Esophagus squamous epithelium (tissue), 5 donors: ENCODE measurements at regions not wholly inside any gene's neighbourhood (a gene's known extent, or its start where the extent isn't known, plus 50 kb on each side); places are given as distances from the start of the nearest gene placed in this dataset.

Experiments
- DNase-seq: peaks from one replicate; lab custom pipeline; 2025; lab: John Stamatoyannopoulos, UW
- H3K27ac ChIP-seq, 4 donors: fragments of 200-600 bp; sonication (generic); one replicate each; pipeline ENCODE4 v1.5.1; 2016 to 2019; ENCODE audit warnings: mild to moderate bottlenecking in 1 of 4
- H3K27me3 ChIP-seq, 4 donors: fragments of 200-600 bp; sonication (generic); 1 replicate in 3 of 4; 2 replicates in 1 of 4; pipeline versions ENCODE4 v1.5.1 to v1.6.0; 2017 to 2021; ENCODE audit warnings: antibody characterized with exemption in 1 of 4
- H3K36me3 ChIP-seq, 3 donors: fragments of 200-600 bp; sonication (generic); one replicate each; pipeline ENCODE4 v1.5.1; 2016 to 2019
- H3K4me1 ChIP-seq, 3 donors: fragments of 200-600 bp; sonication (generic); one replicate each; pipeline ENCODE4 v1.5.1; 2017 to 2019
- H3K4me3 ChIP-seq, 4 donors: fragments of 200-600 bp; sonication (generic); 1 replicate in 3 of 4; 2 replicates in 1 of 4; pipeline ENCODE4 v1.5.1; 2016 to 2019; ENCODE audit warnings: mild to moderate bottlenecking in 2 of 4, moderate library complexity in 1 of 4
- H3K9me3 ChIP-seq, 3 donors: fragments of 200-600 bp; sonication (generic); one replicate each; pipeline ENCODE4 v1.5.1; 2016 to 2019
- POLR2A ChIP-seq, 4 donors: fragments of 450-650 bp; IDR thresholded peaks; one replicate each; pipeline ENCODE4 v1.6.1; 2017; ENCODE audit warnings: antibody characterized with exemption in 4 of 4, mild to moderate bottlenecking in 4 of 4, moderate library complexity in 3 of 4
- WGBS, 2 donors: methylation state at CpG; one replicate each; pipeline ENCODE4 v1.1.5; 2018; 5-methylcytosine and 5-hydroxymethylcytosine counted together
- intact Hi-C: fragments of 100-400 bp; cut with DNase I; formaldehyde crosslinking; loops from one replicate; pipeline ENCODE4 v1.15.0; 2022
- TF ChIP-seq, protein P1 (sequence below), 6 experiments: fragments of 450-650 bp in 4 of 6; fragments of 200-600 bp in 2 of 6; sonication (generic) in 2 of 6; IDR thresholded peaks; one replicate each; pipeline ENCODE4 v1.5.1; 2016 to 2019; ENCODE audit warnings: antibody characterized with exemption in 6 of 6, mild to moderate bottlenecking in 4 of 6, moderate library complexity in 4 of 6
- donor health status: DM: yes; HTN: yes; CAD: no.

DNA sequence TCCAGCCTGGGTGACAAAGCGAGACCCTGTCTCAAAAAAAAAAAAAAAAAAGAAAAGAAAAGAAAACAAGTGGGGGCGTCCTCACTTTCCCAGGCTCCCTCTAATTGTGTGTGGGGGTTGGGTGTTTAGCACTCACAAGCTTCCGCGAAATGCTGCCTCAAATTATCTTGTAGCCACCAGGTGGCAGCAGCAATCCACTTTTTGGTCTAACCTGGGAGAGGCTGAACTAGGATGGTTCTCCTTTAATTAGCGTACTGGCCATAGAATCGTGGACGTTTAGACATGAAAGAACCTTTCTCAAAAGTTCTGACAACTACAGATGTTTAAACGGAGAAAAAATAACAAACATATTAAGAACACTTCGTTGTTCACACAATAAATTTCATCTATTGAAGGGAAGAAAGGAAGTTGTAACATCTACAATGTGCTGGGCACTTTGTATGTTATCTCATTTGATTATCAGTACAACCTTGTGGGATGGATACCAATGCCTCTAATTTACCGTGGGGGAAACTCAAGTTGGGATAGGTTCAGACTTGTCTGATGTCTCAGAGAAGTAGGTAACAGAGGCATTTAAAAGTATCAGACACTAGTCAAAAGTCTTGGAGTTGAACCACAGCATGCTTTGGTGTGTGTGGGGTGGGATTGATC, 122.7 kb upstream of the NABP1 start:
- Histone ChIP-seq H3K9me3 (no peaks in the 10 kb centered on the region), H3K4me1 (peaks cover 0 to 26% (median 0%) of the 10 kb centered on the region in 3 donors), H3K36me3 (no peaks in the 10 kb centered on the region), H3K27ac (no peak overlapping the region), H3K4me3 (no peak overlapping the region), H3K27me3 (peaks cover 0 to 9% (median 0%) of the 10 kb centered on the region in 4 donors)
- TF ChIP-seq, protein P1, sequence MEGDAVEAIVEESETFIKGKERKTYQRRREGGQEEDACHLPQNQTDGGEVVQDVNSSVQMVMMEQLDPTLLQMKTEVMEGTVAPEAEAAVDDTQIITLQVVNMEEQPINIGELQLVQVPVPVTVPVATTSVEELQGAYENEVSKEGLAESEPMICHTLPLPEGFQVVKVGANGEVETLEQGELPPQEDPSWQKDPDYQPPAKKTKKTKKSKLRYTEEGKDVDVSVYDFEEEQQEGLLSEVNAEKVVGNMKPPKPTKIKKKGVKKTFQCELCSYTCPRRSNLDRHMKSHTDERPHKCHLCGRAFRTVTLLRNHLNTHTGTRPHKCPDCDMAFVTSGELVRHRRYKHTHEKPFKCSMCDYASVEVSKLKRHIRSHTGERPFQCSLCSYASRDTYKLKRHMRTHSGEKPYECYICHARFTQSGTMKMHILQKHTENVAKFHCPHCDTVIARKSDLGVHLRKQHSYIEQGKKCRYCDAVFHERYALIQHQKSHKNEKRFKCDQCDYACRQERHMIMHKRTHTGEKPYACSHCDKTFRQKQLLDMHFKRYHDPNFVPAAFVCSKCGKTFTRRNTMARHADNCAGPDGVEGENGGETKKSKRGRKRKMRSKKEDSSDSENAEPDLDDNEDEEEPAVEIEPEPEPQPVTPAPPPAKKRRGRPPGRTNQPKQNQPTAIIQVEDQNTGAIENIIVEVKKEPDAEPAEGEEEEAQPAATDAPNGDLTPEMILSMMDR (IDR thresholded peaks at IDR 0.05), result peak; percentile 66 to 84 (median 72)
- TF ChIP-seq POLR2A (IDR thresholded peaks at IDR 0.05), result no peak
- WGBS, 2 donors, result 0 to 3% methylated on average over 9 to 10 of the region's 10 CpGs
- intact Hi-C loops, result no loop called here
- peak; percentile 9 for DNase-seq

DNA sequence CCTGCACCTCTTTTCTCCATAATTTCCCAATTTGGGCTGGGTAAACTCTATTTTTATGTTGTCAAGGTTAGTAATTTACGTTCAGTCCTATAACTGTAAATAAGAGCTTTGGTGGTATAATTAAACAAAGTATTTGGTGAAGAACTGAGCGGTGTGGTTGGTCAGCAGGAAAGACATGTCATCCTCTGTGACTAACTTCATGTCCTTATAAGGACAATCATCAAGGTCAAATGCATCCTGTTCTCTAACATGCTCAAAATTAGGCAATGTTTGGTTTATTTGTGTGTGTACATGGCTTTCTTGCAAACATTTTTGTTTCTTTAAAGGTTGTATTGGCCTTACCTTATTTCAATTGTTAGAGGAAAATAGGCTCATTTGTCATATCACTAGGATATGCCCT, 121.5 kb upstream of the NABP1 start:
- H3K9me3 ChIP-seq, result no peaks in the 10 kb centered on the region
- no peaks in the 10 kb centered on the region for H3K36me3 ChIP-seq
- H3K27ac ChIP-seq, result no peak overlapping the region
- peaks cover 0 to 5% (median 0%) of the 10 kb centered on the region in 4 donors for H3K27me3 ChIP-seq
- no peak for DNase-seq
- TF ChIP-seq, protein P1 (IDR thresholded peaks at IDR 0.05), result no peak
- no peak for TF ChIP-seq POLR2A (IDR thresholded peaks at IDR 0.05)
- WGBS, 2 donors, result 57 to 77% methylated on average over 2 of the region's 2 CpGs
- peaks cover 0 to 26% (median 0%) of the 10 kb centered on the region in 3 donors for H3K4me1 ChIP-seq
- intact Hi-C loops, result no loop called here
- no peak overlapping the region for H3K4me3 ChIP-seq

DNA sequence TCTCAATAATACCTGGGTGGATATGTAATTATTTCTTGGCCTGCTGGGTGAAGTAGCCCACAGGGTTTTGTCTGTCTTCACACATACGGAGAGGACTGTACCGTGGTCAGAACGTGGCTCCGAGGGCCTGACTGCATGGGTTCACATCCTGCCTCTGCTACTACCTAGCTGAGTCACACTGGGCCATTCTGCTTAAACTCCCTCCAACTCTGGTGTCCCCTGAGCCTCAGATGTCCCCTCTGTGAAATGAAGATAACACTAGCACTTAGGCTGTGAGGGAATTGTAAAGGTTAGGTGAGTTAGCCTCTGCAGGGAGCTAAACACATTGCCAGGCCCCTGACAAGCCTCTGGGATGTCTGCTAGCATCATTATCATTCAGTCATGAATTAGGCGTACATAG, 120.1 kb upstream of the NABP1 start:
- no peak overlapping the region for H3K4me3 ChIP-seq
- H3K36me3 ChIP-seq, result no peaks in the 10 kb centered on the region
- no peaks in the 10 kb centered on the region for H3K9me3 ChIP-seq
- peaks cover 0 to 9% (median 0%) of the 10 kb centered on the region in 4 donors for H3K27me3 ChIP-seq
- DNase-seq, result no peak
- WGBS, 2 donors, result 87 to 100% methylated on average over 5 of the region's 5 CpGs
- intact Hi-C loops, result no loop called here
- peaks cover 0 to 13% (median 0%) of the 10 kb centered on the region in 3 donors for H3K4me1 ChIP-seq
- H3K27ac ChIP-seq, result no peak overlapping the region
- no peak for TF ChIP-seq POLR2A (IDR thresholded peaks at IDR 0.05)
- TF ChIP-seq, protein P1 (IDR thresholded peaks at IDR 0.05), result no peak

DNA sequence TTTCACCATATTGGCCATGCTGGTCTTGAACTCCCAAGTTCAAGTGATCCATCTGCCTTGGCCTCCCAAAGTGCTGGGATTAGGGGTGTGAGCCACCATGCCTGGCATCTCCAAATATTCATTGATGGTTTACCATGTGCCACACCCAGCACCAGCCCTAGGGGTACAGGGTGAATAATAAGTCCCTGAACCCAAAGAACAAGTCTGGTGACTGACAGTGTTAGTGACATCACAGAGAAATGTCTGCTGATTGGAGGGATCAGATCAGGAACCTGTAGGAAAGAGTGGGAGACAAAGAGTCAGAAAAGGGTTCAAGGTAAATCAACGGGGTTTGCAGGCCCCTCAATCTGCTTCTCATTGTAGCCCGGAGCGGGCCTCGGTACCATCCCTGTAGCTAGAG, 118.4 kb upstream of the NABP1 start:
- H3K4me3 ChIP-seq, result no peak overlapping the region
- no peak for DNase-seq
- no peak overlapping the region for H3K27ac ChIP-seq
- H3K36me3 ChIP-seq, result no peaks in the 10 kb centered on the region
- H3K27me3 ChIP-seq, result peaks cover 0 to 4% (median 0%) of the 10 kb centered on the region in 4 donors
- H3K4me1 ChIP-seq, result peaks cover 0 to 10% (median 0%) of the 10 kb centered on the region in 3 donors
- TF ChIP-seq, protein P1 (IDR thresholded peaks at IDR 0.05), result no peak
- WGBS, 2 donors, result 86 to 97% methylated on average over 4 of the region's 4 CpGs
- intact Hi-C loops, result no loop called here
- H3K9me3 ChIP-seq, result no peaks in the 10 kb centered on the region

DNA sequence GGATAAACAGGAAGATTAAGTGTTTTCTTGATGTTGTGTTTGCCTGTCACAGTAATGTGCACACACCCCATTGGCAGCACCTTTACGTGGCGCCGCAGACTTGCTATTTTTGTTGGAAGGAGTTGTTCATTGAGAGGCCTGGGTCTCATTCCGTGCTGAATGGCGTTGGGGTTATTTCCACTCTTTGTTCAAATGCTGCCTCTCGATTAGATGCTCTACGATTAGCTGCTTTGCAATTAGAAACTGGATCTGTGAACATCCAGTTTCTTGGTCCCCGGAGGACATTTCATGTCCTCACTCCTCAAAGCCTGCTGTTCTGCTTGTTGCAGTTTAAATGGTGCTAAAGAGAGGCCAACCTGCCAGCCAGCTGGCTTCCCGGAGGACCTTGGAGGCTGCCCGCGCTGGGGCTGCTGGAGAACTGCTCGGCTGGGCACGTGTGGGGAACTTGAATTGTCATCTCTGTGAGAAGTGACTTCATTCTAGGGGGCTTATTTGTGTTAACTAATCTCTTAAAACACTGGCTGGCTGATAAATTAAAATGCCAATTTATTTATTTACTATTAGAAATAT, 117.4 kb upstream of the NABP1 start:
- no peak overlapping the region for H3K4me3 ChIP-seq
- no peaks in the 10 kb centered on the region for H3K9me3 ChIP-seq
- peaks cover 0 to 2% (median 0%) of the 10 kb centered on the region in 3 donors for H3K4me1 ChIP-seq
- H3K27me3 ChIP-seq, result peaks cover 0 to 4% (median 0%) of the 10 kb centered on the region in 4 donors
- H3K27ac ChIP-seq, result no peak overlapping the region
- intact Hi-C loops, result no loop called here
- TF ChIP-seq, protein P1 (IDR thresholded peaks at IDR 0.05), result no peak
- TF ChIP-seq POLR2A (IDR thresholded peaks at IDR 0.05), result no peak
- no peaks in the 10 kb centered on the region for H3K36me3 ChIP-seq
- no peak for DNase-seq
- 73 to 74% methylated on average over 10 to 12 of the region's 13 CpGs for WGBS, 2 donors
